PC-3 (cell line): ENCODE measurements at regions not wholly inside any gene's neighbourhood (a gene's known extent, or its start where the extent isn't known, plus 50 kb on each side); places are given as distances from the start of the nearest gene placed in this dataset.
"Not testable (repeated sequence)": the region's sequence is repeated elsewhere in the genome, so short reads cannot be mapped to it uniquely, and the experiment has no call there.

Source experiments
- EZH2 ChIP-seq: fragments of 300-600 bp; sonication (generic); IDR thresholded peaks from one replicate; pipeline ENCODE4 v1.6.1; 2017; ENCODE audit warnings: antibody characterized with exemption, mild to moderate bottlenecking, low read length; ENCODE audit not compliant: unreplicated experiment
- TF ChIP-seq, protein P1 (sequence below): fragments of 300-600 bp; sonication (generic); conservative IDR thresholded peaks from 2 replicates; pipeline ENCODE4 v1.5.1; 2017; ENCODE audit warnings: antibody characterized with exemption, low read depth, mild to moderate bottlenecking, low read length

DNA sequence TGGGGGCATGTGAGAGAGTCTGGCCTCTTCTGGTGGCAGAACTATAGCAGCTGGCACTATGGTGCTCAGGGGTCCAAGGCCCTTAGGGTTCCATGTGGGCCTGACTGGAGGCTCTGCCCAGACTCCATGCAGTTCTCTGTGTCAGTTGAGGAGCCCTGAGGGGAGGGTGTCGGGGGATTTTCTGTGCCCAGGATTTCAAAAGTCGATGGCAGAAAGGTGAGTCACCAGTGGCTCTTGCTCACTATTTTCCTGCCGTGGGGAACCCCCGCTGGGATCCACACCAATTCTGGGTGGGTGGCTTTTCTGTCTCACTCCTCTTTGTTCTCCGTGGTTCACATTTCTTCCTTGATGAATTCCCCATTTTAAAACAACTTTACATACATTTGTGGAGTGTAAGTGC is 54.1 kb upstream of the ANKRD30B start:
- TF ChIP-seq, protein P1, sequence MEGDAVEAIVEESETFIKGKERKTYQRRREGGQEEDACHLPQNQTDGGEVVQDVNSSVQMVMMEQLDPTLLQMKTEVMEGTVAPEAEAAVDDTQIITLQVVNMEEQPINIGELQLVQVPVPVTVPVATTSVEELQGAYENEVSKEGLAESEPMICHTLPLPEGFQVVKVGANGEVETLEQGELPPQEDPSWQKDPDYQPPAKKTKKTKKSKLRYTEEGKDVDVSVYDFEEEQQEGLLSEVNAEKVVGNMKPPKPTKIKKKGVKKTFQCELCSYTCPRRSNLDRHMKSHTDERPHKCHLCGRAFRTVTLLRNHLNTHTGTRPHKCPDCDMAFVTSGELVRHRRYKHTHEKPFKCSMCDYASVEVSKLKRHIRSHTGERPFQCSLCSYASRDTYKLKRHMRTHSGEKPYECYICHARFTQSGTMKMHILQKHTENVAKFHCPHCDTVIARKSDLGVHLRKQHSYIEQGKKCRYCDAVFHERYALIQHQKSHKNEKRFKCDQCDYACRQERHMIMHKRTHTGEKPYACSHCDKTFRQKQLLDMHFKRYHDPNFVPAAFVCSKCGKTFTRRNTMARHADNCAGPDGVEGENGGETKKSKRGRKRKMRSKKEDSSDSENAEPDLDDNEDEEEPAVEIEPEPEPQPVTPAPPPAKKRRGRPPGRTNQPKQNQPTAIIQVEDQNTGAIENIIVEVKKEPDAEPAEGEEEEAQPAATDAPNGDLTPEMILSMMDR: not testable (repeated sequence)
- not testable (repeated sequence) for TF ChIP-seq EZH2
